MM.1S (cell line): ENCODE measurements at regions not wholly inside any gene's neighbourhood (a gene's known extent, or its start where the extent isn't known, plus 50 kb on each side); places are given as distances from the start of the nearest gene placed in this dataset.

Experiments
- DNase-seq: peaks from one replicate; pipeline ENCODE4 v3.0.0-alpha.2; 2015
- H2AFZ ChIP-seq: fragments of 300-600 bp; sonication (generic); 2 replicates; pipeline ENCODE4 v1.6.0; 2016; ENCODE audit warnings: antibody characterized with exemption, low read length
- H3F3A ChIP-seq: fragments of 300-600 bp; sonication (generic); 2 replicates; pipeline ENCODE4 v1.6.1; 2016; ENCODE audit warnings: mild to moderate bottlenecking, antibody characterized with exemption, low read length, moderate library complexity, mixed read lengths; ENCODE audit not compliant: insufficient read depth
- H3K27ac ChIP-seq: fragments of 300-600 bp; sonication (generic); 2 replicates; pipeline ENCODE4 v1.5.1; 2016; ENCODE audit warnings: mild to moderate bottlenecking, low read length
- H3K27me3 ChIP-seq: fragments of 300-600 bp; sonication (generic); replicated peaks from 2 replicates; pipeline ENCODE4 v1.6.0; 2016; ENCODE audit warnings: low read length; ENCODE audit not compliant: insufficient read depth
- H3K36me3 ChIP-seq: fragments of 300-600 bp; sonication (generic); replicated peaks from 2 replicates; pipeline ENCODE4 v1.6.1; 2016; ENCODE audit warnings: mild to moderate bottlenecking, low read length, mixed read lengths; ENCODE audit not compliant: insufficient read depth
- H3K4me1 ChIP-seq: fragments of 300-600 bp; sonication (generic); 2 replicates; pipeline ENCODE4 v1.6.1; 2016; ENCODE audit warnings: low read length, mixed read lengths
- H3K4me2 ChIP-seq: fragments of 300-600 bp; sonication (generic); 2 replicates; pipeline ENCODE4 v1.6.0; 2016; ENCODE audit warnings: low read depth, low read length
- H3K4me3 ChIP-seq: fragments of 300-600 bp; sonication (generic); 2 replicates; pipeline ENCODE4 v1.5.1; 2016; ENCODE audit warnings: low read length, mixed read lengths
- H3K79me2 ChIP-seq: fragments of 300-600 bp; sonication (generic); 2 replicates; pipeline ENCODE4 v1.6.1; 2016; ENCODE audit warnings: mixed run types, low read length, mixed read lengths
- H3K9ac ChIP-seq: fragments of 300-600 bp; sonication (generic); 2 replicates; pipeline ENCODE4 v1.6.1; 2016; ENCODE audit warnings: low read length, mixed read lengths
- H3K9me2 ChIP-seq: fragments of 300-600 bp; sonication (generic); replicated peaks from 2 replicates; pipeline ENCODE4 v1.6.1; 2016; ENCODE audit warnings: mild to moderate bottlenecking, low read length, mixed read lengths; ENCODE audit not compliant: insufficient read depth
- H3K9me3 ChIP-seq: fragments of 300-600 bp; sonication (generic); replicated peaks from 2 replicates; pipeline ENCODE4 v1.6.1; 2016; ENCODE audit warnings: mild to moderate bottlenecking, low read length, mixed read lengths; ENCODE audit not compliant: insufficient read depth
- H4K20me1 ChIP-seq: fragments of 300-600 bp; sonication (generic); 2 replicates; pipeline ENCODE4 v1.6.1; 2016; ENCODE audit warnings: mild to moderate bottlenecking, low read length, moderate library complexity, mixed read lengths; ENCODE audit not compliant: insufficient read depth
- CTCF ChIP-seq: fragments of 300-600 bp; sonication (generic); IDR thresholded peaks from 2 replicates; pipeline ENCODE4 v1.5.1; 2016; ENCODE audit warnings: antibody characterized with exemption, low read length, mixed read lengths
- EZH2 ChIP-seq: fragments of 300-600 bp; sonication (generic); optimal IDR thresholded peaks from 2 replicates; pipeline ENCODE3; 2017; ENCODE audit warnings: low read depth, mild to moderate bottlenecking, antibody characterized with exemption, low read length, mixed read lengths
- EZH2phosphoT487 ChIP-seq: fragments of 300-600 bp; sonication (generic); IDR thresholded peaks from 2 replicates; pipeline ENCODE4 v1.6.1; 2018; ENCODE audit warnings: antibody characterized with exemption, low read length

- H3K4me2 ChIP-seq: no peak overlapping the region
- H3F3A ChIP-seq: no peaks in the 10 kb centered on the region
- no peaks in the 10 kb centered on the region for H3K27me3 ChIP-seq
- no peak overlapping the region for H3K4me3 ChIP-seq
- peak; percentile 56 for DNase-seq
- H2AFZ ChIP-seq: 0 out of 2 replicates have a peak overlapping the region, but pooled peaks have one; percentile 30
- H3K36me3 ChIP-seq: no peaks in the 10 kb centered on the region
- no peaks in the 10 kb centered on the region for H3K9me3 ChIP-seq
- no peak overlapping the region for H3K9ac ChIP-seq
- no peak overlapping the region for H3K27ac ChIP-seq
- no peak for TF ChIP-seq EZH2
- TF ChIP-seq CTCF: peak; percentile 60
- H3K79me2 ChIP-seq: no peaks in the 10 kb centered on the region
- no peaks in the 10 kb centered on the region for H4K20me1 ChIP-seq
- no peaks in the 10 kb centered on the region for H3K4me1 ChIP-seq
- no peaks in the 10 kb centered on the region for H3K9me2 ChIP-seq
Measured at GRCh38 chr11:82494988-82495432, 238.7 kb downstream of the FAM181B start.

- no peak for TF ChIP-seq EZH2phosphoT487
- no peak for TF ChIP-seq EZH2
- TF ChIP-seq CTCF: no peak
- no peaks in the 10 kb centered on the region for H3F3A ChIP-seq
- H3K4me2 ChIP-seq: no peak overlapping the region
- H3K9me2 ChIP-seq: no peaks in the 10 kb centered on the region
- no peaks in the 10 kb centered on the region for H3K9me3 ChIP-seq
- no peaks in the 10 kb centered on the region for H3K36me3 ChIP-seq
- no peaks in the 10 kb centered on the region for H4K20me1 ChIP-seq
- H2AFZ ChIP-seq: no peak overlapping the region
- H3K4me1 ChIP-seq: no peaks in the 10 kb centered on the region
- H3K9ac ChIP-seq: no peak overlapping the region
- no peak for DNase-seq
- no peak overlapping the region for H3K4me3 ChIP-seq
- no peaks in the 10 kb centered on the region for H3K79me2 ChIP-seq
- no peak overlapping the region for H3K27ac ChIP-seq
- no peaks in the 10 kb centered on the region for H3K27me3 ChIP-seq
Measured at GRCh38 chr11:82474876-82475275, 258.8 kb downstream of the FAM181B start.

- no peak for DNase-seq
- Histone ChIP-seq H3K27me3 (no peaks in the 10 kb centered on the region), H3K4me2 (no peak overlapping the region), H3K27ac (no peak overlapping the region), H3K36me3 (no peaks in the 10 kb centered on the region), H4K20me1 (no peaks in the 10 kb centered on the region), H3F3A (no peaks in the 10 kb centered on the region), H3K9me3 (no peaks in the 10 kb centered on the region), H3K9me2 (no peaks in the 10 kb centered on the region), H3K4me1 (no peaks in the 10 kb centered on the region), H3K79me2 (no peaks in the 10 kb centered on the region), H2AFZ (no peak overlapping the region), H3K9ac (no peak overlapping the region), H3K4me3 (no peak overlapping the region)
- TF ChIP-seq CTCF (no peak), EZH2 (no peak), EZH2phosphoT487 (no peak)
Measured at GRCh38 chr11:82465481-82465880, 268.2 kb downstream of the FAM181B start.
